DND-41 (cell line): ENCODE measurements at regions not wholly inside any gene's neighbourhood (a gene's known extent, or its start where the extent isn't known, plus 50 kb on each side); places are given as distances from the start of the nearest gene placed in this dataset.

Experiments used
- ATAC-seq: fragments of 200-7000 bp; cut with Tn5 transposase; 3 replicates; pipeline ENCODE4 v1.9.1; 2021; ENCODE audit warnings: low read depth; ENCODE audit not compliant: insufficient read depth
- DNase-seq: peaks from one replicate; pipeline ENCODE4 v3.0.0-alpha.2; 2020
- H2AFZ ChIP-seq: 2 replicates; pipeline ENCODE4 v1.6.0; 2012; ENCODE audit warnings: low read depth, low read length
- H3K27ac ChIP-seq: 2 replicates; pipeline ENCODE4 v1.5.1; 2012; ENCODE audit warnings: low read length, inconsistent platforms
- H3K27me3 ChIP-seq: fragments of 200-600 bp; sonication (generic); 2 replicates; pipeline ENCODE4 v1.6.0; 2012; ENCODE audit warnings: low read length, mild to moderate bottlenecking, inconsistent platforms; ENCODE audit not compliant: insufficient read depth, poor library complexity
- H3K36me3 ChIP-seq: 2 replicates; pipeline ENCODE4 v1.5.1; 2012; ENCODE audit warnings: low read length, inconsistent platforms; ENCODE audit not compliant: insufficient read depth
- H3K4me1 ChIP-seq: 2 replicates; pipeline ENCODE4 v1.5.1; 2012; ENCODE audit warnings: mild to moderate bottlenecking, low read length; ENCODE audit not compliant: insufficient read depth
- H3K4me2 ChIP-seq: 2 replicates; pipeline ENCODE4 v1.6.0; 2012; ENCODE audit warnings: mild to moderate bottlenecking, moderate library complexity, low read length, inconsistent platforms; ENCODE audit not compliant: insufficient read depth
- H3K4me3 ChIP-seq, 2 experiments: fragments of 200-600 bp in 1 of 2; shearing (Covaris generic) in 1 of 2; 2 replicates each; pipeline ENCODE4 v1.5.1; 2012 to 2016; ENCODE audit warnings: inconsistent platforms in 2 of 2, low read length in 2 of 2, mild to moderate bottlenecking in 2 of 2, low read depth in 1 of 2, moderate library complexity in 1 of 2
- H3K79me2 ChIP-seq: 2 replicates; pipeline ENCODE4 v1.6.0; 2012; ENCODE audit warnings: low read length, inconsistent platforms; ENCODE audit not compliant: insufficient read depth
- H3K9ac ChIP-seq: 2 replicates; pipeline ENCODE4 v1.6.0; 2012; ENCODE audit warnings: low read depth, mild to moderate bottlenecking, inconsistent platforms, low read length, moderate library complexity
- H3K9me3 ChIP-seq: 2 replicates; pipeline ENCODE4 v1.5.1; 2012; ENCODE audit warnings: low read length, moderate library complexity, mild to moderate bottlenecking, inconsistent platforms; ENCODE audit not compliant: insufficient read depth, severe bottlenecking
- H4K20me1 ChIP-seq: 2 replicates; pipeline ENCODE4 v1.6.0; 2012; ENCODE audit warnings: low read length; ENCODE audit not compliant: insufficient read depth
- CTCF ChIP-seq: IDR thresholded peaks from 2 replicates; pipeline ENCODE4 v1.5.1; 2012; ENCODE audit warnings: borderline replicate concordance, low read length, moderate library complexity, mild to moderate bottlenecking; ENCODE audit not compliant: poor library complexity, severe bottlenecking; ENCODE audit errors: extremely low read depth
- EZH2 ChIP-seq: IDR thresholded peaks from 3 replicates; pipeline ENCODE4 v1.6.1; 2012; ENCODE audit warnings: borderline replicate concordance, low read depth, mild to moderate bottlenecking, moderate library complexity, low read length, inconsistent platforms; ENCODE audit not compliant: severe bottlenecking

GRCh38 chr11:79794057-79794456 is 353.2 kb upstream of the TENM4 start:
- no peak for TF ChIP-seq EZH2
- TF ChIP-seq CTCF, result no peak
- H3K4me2 ChIP-seq, result no peak overlapping the region
- no peak for DNase-seq

DNA sequence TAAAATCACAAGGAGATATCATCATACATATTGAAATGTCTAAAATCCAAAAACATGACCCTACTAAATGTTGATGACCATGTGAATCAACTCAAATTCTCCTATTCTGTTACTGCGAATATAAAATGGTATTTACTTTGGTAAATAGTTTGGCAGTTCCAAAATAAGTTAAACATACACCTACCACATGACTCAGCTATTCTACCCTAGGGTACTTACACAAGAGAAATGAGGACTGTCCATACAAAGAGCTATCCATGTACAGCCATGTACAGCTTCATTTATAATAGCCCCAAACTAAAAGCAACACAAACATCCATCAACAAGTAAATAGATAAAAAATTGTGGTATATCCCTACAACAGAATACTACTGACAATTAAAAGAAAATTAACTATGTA is 346.1 kb upstream of the TENM4 start:
- no peaks in the 10 kb centered on the region for H3K4me1 ChIP-seq
- H3K27me3 ChIP-seq, result no peaks in the 10 kb centered on the region
- no peaks in the 10 kb centered on the region for H3K9me3 ChIP-seq
- no peak overlapping the region for H3K4me2 ChIP-seq
- H3K79me2 ChIP-seq, result no peaks in the 10 kb centered on the region
- H3K27ac ChIP-seq, result no peak overlapping the region
- TF ChIP-seq EZH2 (no peak), CTCF (no peak)
- H2AFZ ChIP-seq, result no peak overlapping the region
- H3K9ac ChIP-seq, result no peak overlapping the region
- H4K20me1 ChIP-seq, result no peaks in the 10 kb centered on the region
- DNase-seq (no peak), ATAC-seq (no peak)
- no peak overlapping the region for H3K4me3 ChIP-seq
- no peaks in the 10 kb centered on the region for H3K36me3 ChIP-seq

More at GRCh38 chr11:79794057-79794456, 353.2 kb upstream of the TENM4 start:
- H3K36me3 ChIP-seq, result no peaks in the 10 kb centered on the region
- no peaks in the 10 kb centered on the region for H4K20me1 ChIP-seq
- H3K4me3 ChIP-seq, result no peak overlapping the region
- H3K27me3 ChIP-seq, result no peaks in the 10 kb centered on the region
- no peaks in the 10 kb centered on the region for H3K79me2 ChIP-seq
- no peaks in the 10 kb centered on the region for H3K9me3 ChIP-seq
- ATAC-seq, result no peak
- no peak overlapping the region for H3K27ac ChIP-seq
- H3K9ac ChIP-seq, result no peak overlapping the region
- no peak overlapping the region for H2AFZ ChIP-seq
- H3K4me1 ChIP-seq, result no peaks in the 10 kb centered on the region

- no peaks in the 10 kb centered on the region for H3K36me3 ChIP-seq
- ATAC-seq (no peak), DNase-seq (no peak)
- no peak overlapping the region for H2AFZ ChIP-seq
- H3K27ac ChIP-seq, result no peak overlapping the region
- no peaks in the 10 kb centered on the region for H3K4me1 ChIP-seq
- no peaks in the 10 kb centered on the region for H3K9me3 ChIP-seq
- no peak overlapping the region for H3K4me2 ChIP-seq
- H3K27me3 ChIP-seq, result no peaks in the 10 kb centered on the region
- H4K20me1 ChIP-seq, result no peaks in the 10 kb centered on the region
- no peak overlapping the region for H3K4me3 ChIP-seq
- no peak overlapping the region for H3K9ac ChIP-seq
- TF ChIP-seq CTCF (no peak), EZH2 (no peak)
- H3K79me2 ChIP-seq, result no peaks in the 10 kb centered on the region
Observed at GRCh38 chr11:79783833-79784232, 343.0 kb upstream of the TENM4 start.

- Histone ChIP-seq H3K36me3 (no peaks in the 10 kb centered on the region), H3K9me3 (no peaks in the 10 kb centered on the region), H3K79me2 (no peaks in the 10 kb centered on the region), H3K4me2 (no peak overlapping the region), H3K27me3 (no peaks in the 10 kb centered on the region), H4K20me1 (no peaks in the 10 kb centered on the region), H3K9ac (no peak overlapping the region), H2AFZ (no peak overlapping the region), H3K4me3 (no peak overlapping the region), H3K4me1 (no peaks in the 10 kb centered on the region), H3K27ac (no peak overlapping the region)
- TF ChIP-seq EZH2 (no peak), CTCF (no peak)
- no peak for DNase-seq
- no peak for ATAC-seq
Observed at GRCh38 chr11:79768343-79768742, 327.5 kb upstream of the TENM4 start.
